Activated T-cell treated with anti-CD3 and anti-CD28 coated beads, Interleukin-2, amount 50 U/mL, for 72 hours (primary cell): ENCODE measurements at regions not wholly inside any gene's neighbourhood (a gene's known extent, or its start where the extent isn't known, plus 50 kb on each side); places are given as distances from the start of the nearest gene placed in this dataset.

Experiments used
- ATAC-seq, 2 donors: fragments of 150-1000 bp; cut with Tn5 transposase; replicated peaks in 1 of 2; 2 replicates each; pipeline ENCODE4 v1.10.0; 2021; ENCODE audit warnings: moderate library complexity in 2 of 2, mild to moderate bottlenecking in 1 of 2
- DNase-seq, 2 donors: peaks; one replicate each; pipeline ENCODE4 v3.0.0; 2021 to 2022; ENCODE audit warnings: mixed read lengths in 1 of 2
- H3K27ac Mint-ChIP-seq: one replicate; pipeline ENCODE4 v1.8.0; 2022; ENCODE audit warnings: mild to moderate bottlenecking, moderate library complexity, mixed read lengths
- H3K27me3 Mint-ChIP-seq: one replicate; pipeline ENCODE4 v1.8.0; 2022; ENCODE audit warnings: low read depth, mixed read lengths
- H3K36me3 Mint-ChIP-seq, 2 donors: one replicate each; pipeline ENCODE4 v1.8.0; 2022; ENCODE audit warnings: mixed read lengths in 2 of 2, mild to moderate bottlenecking in 1 of 2; ENCODE audit not compliant: insufficient read depth in 2 of 2
- H3K4me1 Mint-ChIP-seq: one replicate; pipeline ENCODE4 v1.8.0; 2022; ENCODE audit warnings: low read depth, mixed read lengths
- H3K4me3 Mint-ChIP-seq, 2 donors: one replicate each; pipeline ENCODE4 v1.8.0; 2022; ENCODE audit warnings: mild to moderate bottlenecking in 2 of 2, mixed read lengths in 2 of 2, moderate library complexity in 2 of 2
- H3K9me3 Mint-ChIP-seq, 2 donors: one replicate each; pipeline ENCODE4 v1.8.0; 2022; ENCODE audit warnings: mixed read lengths in 2 of 2

GRCh38 chr1:106226550-106226949 is 829.9 kb upstream of the PRMT6 start:
- H3K36me3 Mint-ChIP-seq: no peaks in the 10 kb centered on the region
- no peak overlapping the region for H3K27ac Mint-ChIP-seq
- ATAC-seq (no peak), DNase-seq (no peak)
- H3K9me3 Mint-ChIP-seq: peaks cover 1 to 4% of the 10 kb centered on the region in 2 donors
- H3K4me1 Mint-ChIP-seq: no peaks in the 10 kb centered on the region
- H3K4me3 Mint-ChIP-seq: no peak overlapping the region
- H3K27me3 Mint-ChIP-seq: no peaks in the 10 kb centered on the region

- no peak for DNase-seq
- Mint-ChIP-seq H3K27ac (no peak overlapping the region), H3K27me3 (no peaks in the 10 kb centered on the region), H3K4me1 (no peaks in the 10 kb centered on the region), H3K36me3 (peaks cover 2% of the 10 kb centered on the region in 2 donors), H3K4me3 (no peak overlapping the region), H3K9me3 (peaks cover 3 to 12% of the 10 kb centered on the region in 2 donors)
- ATAC-seq: no peak
Measured at GRCh38 chr1:106232128-106232527, 824.3 kb upstream of the PRMT6 start.

- H3K9me3 Mint-ChIP-seq: peaks cover 5 to 12% of the 10 kb centered on the region in 2 donors
- no peak for ATAC-seq
- peaks cover 2% of the 10 kb centered on the region in 2 donors for H3K36me3 Mint-ChIP-seq
- H3K4me3 Mint-ChIP-seq: no peak overlapping the region
- no peaks in the 10 kb centered on the region for H3K27me3 Mint-ChIP-seq
- no peak overlapping the region for H3K27ac Mint-ChIP-seq
- no peaks in the 10 kb centered on the region for H3K4me1 Mint-ChIP-seq
- no peak for DNase-seq
Measured at GRCh38 chr1:106233511-106233910, 823.0 kb upstream of the PRMT6 start.

GRCh38 chr1:106249365-106249764 is 807.1 kb upstream of the PRMT6 start:
- no peaks in the 10 kb centered on the region for H3K4me1 Mint-ChIP-seq
- no peak overlapping the region for H3K27ac Mint-ChIP-seq
- peaks cover 1% of the 10 kb centered on the region in 2 donors for H3K36me3 Mint-ChIP-seq
- no peaks in the 10 kb centered on the region for H3K27me3 Mint-ChIP-seq
- H3K4me3 Mint-ChIP-seq: no peak overlapping the region
- peaks cover 11 to 18% of the 10 kb centered on the region in 2 donors for H3K9me3 Mint-ChIP-seq
- ATAC-seq: no peak
- DNase-seq: no peak

GRCh38 chr1:106249810-106250209 is 806.7 kb upstream of the PRMT6 start:
- ATAC-seq (no peak), DNase-seq (no peak)
- H3K4me1 Mint-ChIP-seq: no peaks in the 10 kb centered on the region
- H3K27ac Mint-ChIP-seq: no peak overlapping the region
- no peaks in the 10 kb centered on the region for H3K27me3 Mint-ChIP-seq
- H3K9me3 Mint-ChIP-seq: peaks cover 9 to 16% of the 10 kb centered on the region in 2 donors
- H3K4me3 Mint-ChIP-seq: no peak overlapping the region
- peaks cover 1% of the 10 kb centered on the region in 2 donors for H3K36me3 Mint-ChIP-seq

GRCh38 chr1:106254748-106255147 is 801.7 kb upstream of the PRMT6 start:
- ATAC-seq (no peak), DNase-seq (no peak)
- H3K9me3 Mint-ChIP-seq: peaks cover 8 to 26% of the 10 kb centered on the region in 2 donors
- peaks cover 0 to 1% of the 10 kb centered on the region in 2 donors for H3K36me3 Mint-ChIP-seq
- no peak overlapping the region for H3K27ac Mint-ChIP-seq
- no peaks in the 10 kb centered on the region for H3K4me1 Mint-ChIP-seq
- H3K4me3 Mint-ChIP-seq: no peak overlapping the region
- no peaks in the 10 kb centered on the region for H3K27me3 Mint-ChIP-seq

DNA sequence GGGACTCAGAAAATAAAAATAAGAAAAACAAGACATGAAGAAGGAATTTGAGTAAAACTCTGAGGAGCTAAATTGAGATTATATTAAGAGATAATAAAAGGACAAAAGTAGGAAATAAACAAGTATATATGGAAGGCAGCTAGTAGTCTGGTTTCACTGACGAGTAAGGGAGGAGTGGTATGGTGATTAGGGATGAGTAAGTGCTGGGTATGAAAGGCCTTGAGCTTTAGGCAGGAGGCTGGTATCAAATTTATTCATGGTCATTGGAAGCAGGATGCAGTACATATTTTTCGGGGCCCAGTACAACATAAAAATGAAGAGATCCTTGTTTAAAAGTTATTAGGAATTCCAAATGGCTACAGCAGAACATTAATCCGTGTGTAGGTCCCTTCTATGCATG is 789.7 kb upstream of the PRMT6 start:
- DNase-seq (no peak), ATAC-seq (no peak)
- peaks cover 11 to 16% of the 10 kb centered on the region in 2 donors for H3K9me3 Mint-ChIP-seq
- H3K27me3 Mint-ChIP-seq: no peaks in the 10 kb centered on the region
- H3K27ac Mint-ChIP-seq: no peak overlapping the region
- no peaks in the 10 kb centered on the region for H3K4me1 Mint-ChIP-seq
- H3K36me3 Mint-ChIP-seq: peaks cover 0 to 4% of the 10 kb centered on the region in 2 donors
- no peak overlapping the region for H3K4me3 Mint-ChIP-seq

GRCh38 chr1:106268070-106268469 is 788.4 kb upstream of the PRMT6 start:
- Mint-ChIP-seq H3K9me3 (peaks cover 11 to 16% of the 10 kb centered on the region in 2 donors), H3K4me3 (no peak overlapping the region), H3K27ac (no peak overlapping the region), H3K27me3 (no peaks in the 10 kb centered on the region), H3K36me3 (peaks cover 0 to 4% of the 10 kb centered on the region in 2 donors), H3K4me1 (no peaks in the 10 kb centered on the region)
- no peak for DNase-seq
- ATAC-seq: no peak

- Mint-ChIP-seq H3K4me1 (no peaks in the 10 kb centered on the region), H3K4me3 (no peak overlapping the region), H3K27me3 (no peaks in the 10 kb centered on the region)
Measured at GRCh38 chr1:106276871-106277270, 779.6 kb upstream of the PRMT6 start.

DNA sequence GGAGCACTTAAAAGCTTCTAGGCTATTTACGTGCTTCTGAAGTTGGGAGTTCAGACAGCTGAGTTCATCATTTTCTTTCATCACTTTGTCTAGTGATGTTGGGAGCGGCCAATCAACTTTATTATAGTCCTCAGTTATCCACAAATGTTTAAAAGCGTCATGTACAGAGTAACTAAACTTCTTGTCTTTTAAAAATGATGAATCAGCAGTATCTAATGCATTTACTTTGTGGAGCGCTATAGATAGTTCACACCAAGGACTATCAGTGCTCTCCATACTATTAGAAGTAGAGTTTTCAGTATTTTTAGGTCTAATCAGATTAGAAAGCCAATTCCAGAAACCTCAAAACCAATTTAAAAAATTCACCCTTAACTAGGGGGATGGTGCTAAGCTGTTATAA is 778.7 kb upstream of the PRMT6 start:
- Mint-ChIP-seq H3K9me3 (peaks cover 7 to 9% of the 10 kb centered on the region in 2 donors), H3K4me3 (no peak overlapping the region), H3K4me1 (no peaks in the 10 kb centered on the region), H3K27me3 (no peaks in the 10 kb centered on the region), H3K27ac (no peak overlapping the region), H3K36me3 (no peaks in the 10 kb centered on the region)
- no peak for ATAC-seq
- DNase-seq: no peak

More at GRCh38 chr1:106276871-106277270, 779.6 kb upstream of the PRMT6 start:
- DNase-seq (no peak), ATAC-seq (no peak)
- H3K9me3 Mint-ChIP-seq: peaks cover 6 to 9% of the 10 kb centered on the region in 2 donors
- H3K27ac Mint-ChIP-seq: no peak overlapping the region
- H3K36me3 Mint-ChIP-seq: no peaks in the 10 kb centered on the region

DNA sequence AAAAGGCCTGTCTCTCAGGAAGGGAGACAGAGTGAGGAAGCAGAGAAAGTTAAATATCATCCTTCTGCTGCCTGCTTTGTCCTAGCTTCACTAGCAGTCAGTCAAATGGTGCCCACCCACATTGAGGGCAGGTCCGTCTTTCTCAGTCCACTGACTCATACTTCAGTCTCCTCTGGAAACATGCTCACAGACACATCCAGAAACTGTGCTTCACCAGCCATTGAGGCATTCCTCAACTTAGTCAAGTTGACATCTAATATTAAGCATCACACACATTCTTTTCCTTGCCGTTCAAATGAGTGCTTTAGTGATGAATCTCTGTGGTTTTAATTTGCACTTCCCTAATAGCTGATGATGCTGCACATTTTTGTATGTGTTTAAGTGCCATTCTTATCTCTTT is 777.8 kb upstream of the PRMT6 start:
- Mint-ChIP-seq H3K9me3 (peaks cover 6 to 9% of the 10 kb centered on the region in 2 donors), H3K36me3 (no peaks in the 10 kb centered on the region), H3K4me3 (no peak overlapping the region), H3K27ac (no peak overlapping the region), H3K27me3 (no peaks in the 10 kb centered on the region), H3K4me1 (no peaks in the 10 kb centered on the region)
- no peak for ATAC-seq
- no peak for DNase-seq

DNA sequence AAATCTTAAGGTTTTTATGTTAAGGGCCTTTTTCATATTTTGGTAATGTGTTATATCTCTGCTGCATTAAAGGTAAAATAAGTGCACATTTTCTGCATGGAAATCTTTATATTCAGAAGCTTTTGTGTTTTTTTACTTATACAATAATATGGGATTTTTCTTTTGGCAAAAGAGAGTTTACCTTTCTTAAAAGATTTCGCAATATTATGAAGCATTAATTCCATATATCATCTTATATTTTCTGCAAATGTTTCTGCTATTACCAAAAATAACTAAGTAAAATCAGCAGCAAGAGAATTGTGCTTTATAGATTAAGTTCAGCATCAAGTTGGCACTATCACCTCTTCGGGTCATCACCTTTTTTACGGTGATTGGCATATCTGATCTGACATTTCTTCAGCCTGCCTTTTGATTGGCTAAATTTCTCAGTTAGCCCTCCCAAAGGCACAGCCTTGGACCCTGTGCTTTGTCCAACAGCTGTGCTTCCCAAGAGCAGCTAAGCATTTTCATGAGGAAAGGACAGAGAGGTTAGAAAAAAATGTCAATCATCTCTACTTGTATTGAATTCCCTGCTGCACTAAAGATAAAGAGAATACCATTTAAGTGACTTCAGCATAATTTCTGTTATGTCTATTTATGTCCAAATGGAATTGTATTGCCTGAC is 767.1 kb upstream of the PRMT6 start:
- peaks cover 8 to 20% of the 10 kb centered on the region in 2 donors for H3K9me3 Mint-ChIP-seq
- H3K4me1 Mint-ChIP-seq: no peaks in the 10 kb centered on the region
- H3K27me3 Mint-ChIP-seq: no peaks in the 10 kb centered on the region

GRCh38 chr1:106290805-106291501 is 765.5 kb upstream of the PRMT6 start:
- H3K4me1 Mint-ChIP-seq: no peaks in the 10 kb centered on the region
- ATAC-seq (no peak), DNase-seq (no peak)
- H3K9me3 Mint-ChIP-seq: peaks cover 8 to 18% of the 10 kb centered on the region in 2 donors
- H3K36me3 Mint-ChIP-seq: no peaks in the 10 kb centered on the region
- no peak overlapping the region for H3K27ac Mint-ChIP-seq
- no peaks in the 10 kb centered on the region for H3K27me3 Mint-ChIP-seq
- H3K4me3 Mint-ChIP-seq: no peak overlapping the region

More for the DNA sequence above, 767.1 kb upstream of the PRMT6 start:
- Mint-ChIP-seq H3K36me3 (no peaks in the 10 kb centered on the region), H3K4me3 (no peak overlapping the region), H3K27ac (no peak overlapping the region)
- no peak for DNase-seq
- no peak for ATAC-seq
